Cardiac fibroblast (primary cell): ENCODE measurements at regions not wholly inside any gene's neighbourhood (a gene's known extent, or its start where the extent isn't known, plus 50 kb on each side); places are given as distances from the start of the nearest gene placed in this dataset.

Source experiments
- DNase-seq, 2 donors: peaks; one replicate each; pipeline versions ENCODE4 v3.0.0 to v3.0.0-alpha.2; 2010; ENCODE audit warnings: low read depth in 2 of 2
- H3K4me3 ChIP-seq, 2 donors: replicated peaks in 1 of 2; 1 replicate in 1 of 2; 2 replicates in 1 of 2; pipeline ENCODE4 v1.5.1; 2011; ENCODE audit warnings: low read depth in 2 of 2, low read length in 2 of 2, mild to moderate bottlenecking in 2 of 2, moderate library complexity in 1 of 2
- TF ChIP-seq, protein P1 (sequence below): IDR thresholded peaks from one replicate; pipeline ENCODE4 v1.5.1; 2011; ENCODE audit warnings: low read depth, mild to moderate bottlenecking, low read length, inconsistent platforms

DNA sequence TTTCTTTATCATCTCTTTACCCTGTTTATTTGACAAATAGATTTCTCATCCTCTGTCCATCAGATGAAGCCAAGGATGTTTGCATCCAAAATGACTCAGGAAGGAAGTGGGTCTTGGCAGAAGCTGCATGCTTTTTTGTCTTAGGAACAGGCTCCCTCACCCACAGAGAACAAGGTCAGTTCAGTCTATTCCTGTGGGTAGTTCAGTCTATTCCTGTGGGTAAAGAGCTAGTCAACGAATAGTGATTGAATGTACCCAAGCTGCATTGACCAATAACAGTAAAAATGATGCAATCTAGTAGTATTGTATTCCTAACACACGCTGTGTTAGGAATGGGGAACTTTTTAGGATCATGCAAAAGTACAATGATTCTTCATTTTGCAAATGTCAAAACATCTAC is 290.8 kb upstream of the TANK start:
- TF ChIP-seq, protein P1, sequence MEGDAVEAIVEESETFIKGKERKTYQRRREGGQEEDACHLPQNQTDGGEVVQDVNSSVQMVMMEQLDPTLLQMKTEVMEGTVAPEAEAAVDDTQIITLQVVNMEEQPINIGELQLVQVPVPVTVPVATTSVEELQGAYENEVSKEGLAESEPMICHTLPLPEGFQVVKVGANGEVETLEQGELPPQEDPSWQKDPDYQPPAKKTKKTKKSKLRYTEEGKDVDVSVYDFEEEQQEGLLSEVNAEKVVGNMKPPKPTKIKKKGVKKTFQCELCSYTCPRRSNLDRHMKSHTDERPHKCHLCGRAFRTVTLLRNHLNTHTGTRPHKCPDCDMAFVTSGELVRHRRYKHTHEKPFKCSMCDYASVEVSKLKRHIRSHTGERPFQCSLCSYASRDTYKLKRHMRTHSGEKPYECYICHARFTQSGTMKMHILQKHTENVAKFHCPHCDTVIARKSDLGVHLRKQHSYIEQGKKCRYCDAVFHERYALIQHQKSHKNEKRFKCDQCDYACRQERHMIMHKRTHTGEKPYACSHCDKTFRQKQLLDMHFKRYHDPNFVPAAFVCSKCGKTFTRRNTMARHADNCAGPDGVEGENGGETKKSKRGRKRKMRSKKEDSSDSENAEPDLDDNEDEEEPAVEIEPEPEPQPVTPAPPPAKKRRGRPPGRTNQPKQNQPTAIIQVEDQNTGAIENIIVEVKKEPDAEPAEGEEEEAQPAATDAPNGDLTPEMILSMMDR = no peak
- peak; percentile 96 for DNase-seq

DNA sequence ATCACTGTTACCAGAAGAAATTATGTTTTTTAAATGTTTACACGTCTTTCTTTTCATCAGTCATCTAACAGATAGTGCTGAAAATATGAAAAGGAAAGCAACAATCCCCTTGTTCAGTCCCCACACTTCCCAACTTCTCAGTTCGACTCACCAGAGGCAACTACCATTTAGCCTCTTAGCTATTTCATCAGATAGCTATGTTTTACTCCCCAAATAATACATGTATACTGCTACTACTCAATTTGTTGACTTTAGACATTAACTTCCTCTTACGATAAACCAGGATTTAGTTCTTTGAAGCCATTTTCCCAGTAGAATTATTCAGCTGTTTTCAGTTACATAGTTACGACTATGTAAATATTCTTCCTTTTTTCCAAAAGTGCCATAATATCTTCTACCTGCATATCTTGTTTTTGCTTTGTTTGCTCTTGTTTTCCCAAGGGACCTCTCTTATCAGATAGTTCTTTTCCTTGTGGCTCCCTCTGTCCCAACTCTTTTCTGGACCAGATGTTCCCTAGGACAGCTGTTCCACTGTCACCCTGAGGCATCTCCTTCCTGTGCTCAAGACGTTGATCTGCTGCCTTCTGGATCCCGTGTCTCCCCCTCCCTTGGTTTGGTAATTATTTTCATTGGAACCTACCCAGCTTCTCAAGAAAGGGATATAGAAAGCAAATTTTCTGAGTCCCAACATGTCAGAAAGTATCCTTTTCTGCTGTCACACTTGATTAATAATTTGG is 289.3 kb upstream of the TANK start:
- peak; percentile 64 to 71 for DNase-seq
- no peak overlapping the region for H3K4me3 ChIP-seq
- TF ChIP-seq, protein P1 = no peak

More for the DNA sequence above, 290.8 kb upstream of the TANK start:
- H3K4me3 ChIP-seq = no peak overlapping the region

DNA sequence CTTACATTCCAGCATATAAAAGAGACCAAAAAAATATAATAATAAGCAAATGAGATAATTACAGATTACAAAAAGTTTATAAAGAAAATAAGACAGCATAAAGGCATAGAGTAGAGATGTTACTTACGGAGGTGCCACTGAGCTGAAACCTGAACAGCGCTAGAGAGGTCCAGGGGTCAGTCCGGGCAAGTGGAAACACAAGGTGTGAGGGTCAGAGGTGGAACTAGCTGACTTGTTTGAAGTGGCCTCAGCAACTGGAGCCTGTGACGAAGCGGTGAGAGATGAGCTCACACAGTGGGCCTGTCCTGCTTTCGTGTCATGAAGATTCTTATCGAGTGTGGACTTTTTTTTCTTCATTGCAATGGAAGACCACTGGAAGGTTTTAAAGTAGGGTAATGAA is 288.3 kb upstream of the TANK start:
- no peak for DNase-seq
- TF ChIP-seq, protein P1 = no peak
- no peak overlapping the region for H3K4me3 ChIP-seq

DNA sequence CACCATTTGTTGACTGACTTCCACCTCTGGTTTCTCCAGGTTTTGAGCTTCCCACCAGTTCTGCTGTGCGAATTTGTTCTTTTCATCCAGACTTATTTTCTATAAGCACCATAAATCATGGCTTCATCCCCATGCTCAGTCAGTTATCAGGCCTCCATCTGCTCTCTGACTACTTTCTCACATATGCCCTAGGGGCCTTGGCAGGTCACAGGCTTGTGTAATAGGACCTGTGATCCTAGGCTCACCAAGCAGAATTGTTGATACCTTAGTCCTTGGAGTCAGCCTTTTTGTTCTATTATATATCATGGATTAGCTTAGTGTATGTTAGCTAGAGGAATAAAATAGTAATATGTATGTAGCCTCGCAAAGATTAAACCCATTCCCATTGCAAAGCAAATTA is 284.2 kb upstream of the TANK start:
- TF ChIP-seq, protein P1 = no peak
- no peak overlapping the region for H3K4me3 ChIP-seq
- DNase-seq = no peak

DNA sequence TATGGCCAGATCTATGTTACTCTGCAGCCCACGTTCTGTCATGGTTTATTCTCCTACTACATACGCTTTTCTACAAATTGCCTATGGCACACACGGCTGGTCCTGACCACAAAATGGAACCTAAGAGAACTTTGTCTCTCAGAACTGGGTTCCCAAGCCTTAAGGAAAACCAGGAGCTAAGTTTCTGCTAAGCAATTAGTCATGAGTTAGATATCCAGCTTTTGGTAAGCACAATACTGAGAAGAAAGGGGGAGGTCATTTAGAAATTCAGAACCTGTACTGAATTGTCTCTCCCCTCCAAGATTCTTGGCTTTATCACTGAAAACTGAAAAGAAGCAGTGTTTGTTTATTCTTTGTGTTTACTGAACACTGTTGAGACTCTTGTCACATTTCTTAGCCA is 283.5 kb upstream of the TANK start:
- TF ChIP-seq, protein P1 = no peak
- DNase-seq = peak; percentile 26 to 39
- no peak overlapping the region for H3K4me3 ChIP-seq

DNA sequence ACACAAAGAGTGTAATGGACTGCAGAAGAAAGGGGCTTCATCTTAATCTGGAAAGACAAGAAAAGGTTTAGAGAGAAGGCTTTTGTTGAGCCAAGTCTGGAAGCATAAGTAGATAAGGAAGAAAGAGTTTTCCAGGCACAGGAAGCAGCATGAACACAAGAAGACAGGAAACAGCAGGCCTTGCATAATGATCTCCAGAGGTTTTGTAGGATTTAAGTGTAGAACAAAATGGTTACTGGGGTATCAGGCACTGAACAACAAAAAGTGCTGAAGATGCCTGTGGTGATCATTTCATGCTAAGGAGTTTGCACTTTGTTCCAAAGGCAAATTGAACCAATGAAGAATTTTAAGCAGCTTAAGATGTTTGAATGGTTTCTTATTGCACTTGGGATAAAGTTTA is 281.6 kb upstream of the TANK start:
- no peak overlapping the region for H3K4me3 ChIP-seq
- peak; percentile 8 to 74 for DNase-seq
- TF ChIP-seq, protein P1 = no peak

DNA sequence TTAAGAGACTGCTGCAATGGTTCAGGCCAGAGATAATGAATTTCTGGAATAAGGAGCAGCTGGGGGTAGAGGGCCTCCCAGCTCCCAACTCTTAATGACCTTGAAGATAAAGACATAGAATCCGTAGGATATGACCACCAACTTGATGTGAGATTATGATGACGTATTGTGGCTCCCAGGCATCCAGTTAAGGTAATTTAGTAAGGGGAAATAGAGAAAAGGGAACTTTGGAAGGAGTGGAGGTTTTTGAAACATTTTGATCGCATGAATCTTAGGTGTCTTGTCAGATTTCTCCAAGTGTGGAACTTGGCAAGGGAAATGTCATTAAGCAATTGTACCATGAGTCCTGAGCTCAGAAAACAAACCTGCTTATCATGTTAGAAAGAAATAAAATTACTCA is 277.3 kb upstream of the TANK start:
- peak in 1 of 2 donors; percentile 20 for DNase-seq
- TF ChIP-seq, protein P1 = no peak
- no peak overlapping the region for H3K4me3 ChIP-seq
